Activated CD4-positive, alpha-beta T cell treated with anti-CD3 and anti-CD28 coated beads, Interleukin-2, amount 10 ng/mL, durations not matched to agents 7 days and 5 days (primary cell): ENCODE measurements at regions not wholly inside any gene's neighbourhood (a gene's known extent, or its start where the extent isn't known, plus 50 kb on each side); places are given as distances from the start of the nearest gene placed in this dataset.
"Not testable (repeated sequence)": the region's sequence is repeated elsewhere in the genome, so short reads cannot be mapped to it uniquely, and the experiment has no call there.

Source experiments
- CTCF ChIA-PET: fragments of 350-600 bp; sonication (Branson Sonifier 250); formaldehyde crosslinking; loops from one replicate; lab custom pipeline; 2021; ENCODE audit warnings: antibody characterized with exemption; lab: Charles Lee
- POLR2A ChIA-PET: fragments of 350-600 bp; sonication (Branson Sonifier 250); formaldehyde crosslinking; loops from one replicate; lab custom pipeline; 2021; ENCODE audit warnings: antibody characterized with exemption; lab: Charles Lee
- DNase-seq: peaks from one replicate; pipeline ENCODE4 v3.0.0-alpha.2; 2020
- H3K27ac Mint-ChIP-seq: one replicate; pipeline ENCODE4 v1.8.0; 2021; ENCODE audit warnings: mild to moderate bottlenecking, moderate library complexity, mixed read lengths
- H3K27me3 Mint-ChIP-seq: one replicate; pipeline ENCODE4 v1.8.0; 2021; ENCODE audit warnings: mixed read lengths
- H3K36me3 Mint-ChIP-seq: one replicate; pipeline ENCODE4 v1.8.0; 2021; ENCODE audit warnings: low read depth, mixed read lengths
- H3K4me1 Mint-ChIP-seq: one replicate; pipeline ENCODE4 v1.8.0; 2021; ENCODE audit warnings: mixed read lengths
- H3K4me3 Mint-ChIP-seq: one replicate; pipeline ENCODE4 v1.8.0; 2021; ENCODE audit warnings: mild to moderate bottlenecking, moderate library complexity, mixed read lengths
- H3K9me3 Mint-ChIP-seq: one replicate; pipeline ENCODE4 v1.8.0; 2021; ENCODE audit warnings: mixed read lengths

- ChIA-PET CTCF (interaction anchor here (1.4 kb wide), 1 partner anchor 14 kb away, joined by 3 read pairs; no protein-coding TSS in a partner anchor), POLR2A (no interaction called here)
- Mint-ChIP-seq H3K27ac (no peak overlapping the region), H3K4me1 (no peaks in the 10 kb centered on the region), H3K9me3 (peaks cover 3% of the 10 kb centered on the region), H3K27me3 (peaks cover 21% of the 10 kb centered on the region), H3K36me3 (no peaks in the 10 kb centered on the region), H3K4me3 (no peak overlapping the region)
- DNase-seq: no peak
These were observed 77.6 kb downstream of the SETD4 start for GRCh38 chr21:35982717-35983116.

GRCh38 chr21:35981514-35982070, 78.7 kb downstream of the SETD4 start:
- peaks cover 16% of the 10 kb centered on the region for H3K27me3 Mint-ChIP-seq
- no peaks in the 10 kb centered on the region for H3K4me1 Mint-ChIP-seq
- DNase-seq: no peak
- peaks cover 3% of the 10 kb centered on the region for H3K9me3 Mint-ChIP-seq
- no peak overlapping the region for H3K27ac Mint-ChIP-seq
- no peak overlapping the region for H3K4me3 Mint-ChIP-seq
- H3K36me3 Mint-ChIP-seq: no peaks in the 10 kb centered on the region
- ChIA-PET CTCF (no interaction called here), POLR2A (no interaction called here)

GRCh38 chr21:35980821-35981220, 79.5 kb downstream of the SETD4 start:
- ChIA-PET POLR2A (no interaction called here), CTCF (no interaction called here)
- no peaks in the 10 kb centered on the region for H3K4me1 Mint-ChIP-seq
- H3K4me3 Mint-ChIP-seq: no peak overlapping the region
- H3K9me3 Mint-ChIP-seq: peaks cover 3% of the 10 kb centered on the region
- H3K27ac Mint-ChIP-seq: no peak overlapping the region
- peaks cover 12% of the 10 kb centered on the region for H3K27me3 Mint-ChIP-seq
- DNase-seq: no peak
- no peaks in the 10 kb centered on the region for H3K36me3 Mint-ChIP-seq

- DNase-seq, H3K9me3 Mint-ChIP-seq, H3K4me1 Mint-ChIP-seq, H3K27ac Mint-ChIP-seq, CTCF ChIA-PET, H3K27me3 Mint-ChIP-seq, POLR2A ChIA-PET, H3K36me3 Mint-ChIP-seq, H3K4me3 Mint-ChIP-seq: not testable (repeated sequence)
These were observed 82.5 kb downstream of the SETD4 start for GRCh38 chr21:35977860-35978259.

GRCh38 chr21:35976929-35977328, 83.4 kb downstream of the SETD4 start:
- ChIA-PET CTCF (interaction anchor here (0.6 kb wide), 1 partner anchor 1193 kb away, joined by 3 read pairs; no protein-coding TSS in a partner anchor), POLR2A (no interaction called here)
- no peaks in the 10 kb centered on the region for H3K36me3 Mint-ChIP-seq
- H3K27me3 Mint-ChIP-seq: peaks cover 6% of the 10 kb centered on the region
- H3K4me3 Mint-ChIP-seq: no peak overlapping the region
- H3K9me3 Mint-ChIP-seq: peaks cover 3% of the 10 kb centered on the region
- DNase-seq: no peak
- no peaks in the 10 kb centered on the region for H3K4me1 Mint-ChIP-seq
- no peak overlapping the region for H3K27ac Mint-ChIP-seq

- CTCF ChIA-PET: interaction anchor here (0.6 kb wide), 1 partner anchor 1192 kb away, joined by 3 read pairs; no protein-coding TSS in a partner anchor
- peaks cover 3% of the 10 kb centered on the region for H3K9me3 Mint-ChIP-seq
These were observed 83.8 kb downstream of the SETD4 start for GRCh38 chr21:35976481-35976880.

GRCh38 chr21:35974775-35975174, 85.6 kb downstream of the SETD4 start:
- Mint-ChIP-seq H3K4me1 (no peaks in the 10 kb centered on the region), H3K4me3 (no peak overlapping the region), H3K27me3 (peaks cover 3% of the 10 kb centered on the region), H3K9me3 (peaks cover 3% of the 10 kb centered on the region), H3K36me3 (no peaks in the 10 kb centered on the region), H3K27ac (no peak overlapping the region)
- DNase-seq: no peak
- ChIA-PET CTCF (interaction anchor here (0.6 kb wide), 1 partner anchor 1449 kb away, joined by 3 read pairs; no protein-coding TSS in a partner anchor), POLR2A (no interaction called here)

More at GRCh38 chr21:35976481-35976880, 83.8 kb downstream of the SETD4 start:
- POLR2A ChIA-PET: no interaction called here
- Mint-ChIP-seq H3K4me3 (no peak overlapping the region), H3K27me3 (peaks cover 4% of the 10 kb centered on the region), H3K36me3 (no peaks in the 10 kb centered on the region), H3K27ac (no peak overlapping the region), H3K4me1 (no peaks in the 10 kb centered on the region)
- no peak for DNase-seq

GRCh38 chr21:35971824-35972223, 88.5 kb downstream of the SETD4 start:
- H3K9me3 Mint-ChIP-seq: no peaks in the 10 kb centered on the region
- ChIA-PET CTCF (interaction anchor here (1.5 kb wide), 1 partner anchor 132 kb away, joined by 3 read pairs; no protein-coding TSS in a partner anchor), POLR2A (no interaction called here)
- no peaks in the 10 kb centered on the region for H3K27me3 Mint-ChIP-seq
- H3K36me3 Mint-ChIP-seq: no peaks in the 10 kb centered on the region
- H3K27ac Mint-ChIP-seq: no peak overlapping the region
- no peaks in the 10 kb centered on the region for H3K4me1 Mint-ChIP-seq
- no peak overlapping the region for H3K4me3 Mint-ChIP-seq
- no peak for DNase-seq

- peaks cover under 1% of the 10 kb centered on the region for H3K27me3 Mint-ChIP-seq
- no peak overlapping the region for H3K27ac Mint-ChIP-seq
- CTCF ChIA-PET: no interaction called here
- no peak overlapping the region for H3K4me3 Mint-ChIP-seq
- H3K36me3 Mint-ChIP-seq: no peaks in the 10 kb centered on the region
- POLR2A ChIA-PET: no interaction called here
- H3K9me3 Mint-ChIP-seq: no peaks in the 10 kb centered on the region
- no peak for DNase-seq
- H3K4me1 Mint-ChIP-seq: no peaks in the 10 kb centered on the region
These were observed 91.0 kb downstream of the SETD4 start for GRCh38 chr21:35969281-35969680.

GRCh38 chr21:35968564-35968963, 91.8 kb downstream of the SETD4 start:
- DNase-seq: no peak
- H3K4me1 Mint-ChIP-seq: no peaks in the 10 kb centered on the region
- CTCF ChIA-PET: interaction anchor here (1.2 kb wide), 1 partner anchor 15 kb away, joined by 3 read pairs; no protein-coding TSS in a partner anchor
- POLR2A ChIA-PET: no interaction called here
- no peak overlapping the region for H3K27ac Mint-ChIP-seq
- H3K36me3 Mint-ChIP-seq: no peaks in the 10 kb centered on the region
- no peak overlapping the region for H3K4me3 Mint-ChIP-seq
- H3K9me3 Mint-ChIP-seq: no peaks in the 10 kb centered on the region
- peaks cover 2% of the 10 kb centered on the region for H3K27me3 Mint-ChIP-seq

- no peak overlapping the region for H3K4me3 Mint-ChIP-seq
- H3K36me3 Mint-ChIP-seq: no peaks in the 10 kb centered on the region
- no peak overlapping the region for H3K27ac Mint-ChIP-seq
- no peaks in the 10 kb centered on the region for H3K4me1 Mint-ChIP-seq
- ChIA-PET POLR2A (no interaction called here), CTCF (interaction anchor here (0.8 to 1.5 kb wide), 2 partner anchors 13 to 15 kb away, joined by 4 read pairs; no protein-coding TSS in a partner anchor)
- peaks cover 2% of the 10 kb centered on the region for H3K27me3 Mint-ChIP-seq
- H3K9me3 Mint-ChIP-seq: no peaks in the 10 kb centered on the region
- DNase-seq: no peak
These were observed 94.6 kb downstream of the SETD4 start for GRCh38 chr21:35965699-35966098.

GRCh38 chr21:35963920-35964451, 96.3 kb downstream of the SETD4 start:
- Mint-ChIP-seq H3K36me3 (no peaks in the 10 kb centered on the region), H3K9me3 (no peaks in the 10 kb centered on the region), H3K27me3 (peaks cover 2% of the 10 kb centered on the region), H3K27ac (no peak overlapping the region), H3K4me3 (no peak overlapping the region), H3K4me1 (no peaks in the 10 kb centered on the region)
- ChIA-PET CTCF (no interaction called here), POLR2A (no interaction called here)
- DNase-seq: no peak

- Mint-ChIP-seq H3K36me3 (no peaks in the 10 kb centered on the region), H3K27me3 (peaks cover 2% of the 10 kb centered on the region), H3K4me1 (no peaks in the 10 kb centered on the region), H3K9me3 (no peaks in the 10 kb centered on the region), H3K27ac (no peak overlapping the region), H3K4me3 (no peak overlapping the region)
- CTCF ChIA-PET: no interaction called here
- DNase-seq: no peak
- POLR2A ChIA-PET: no interaction called here
These were observed 97.4 kb downstream of the SETD4 start for GRCh38 chr21:35962917-35963316.
